Stimulated activated naive CD8-positive, alpha-beta T cell treated with anti-CD3 and anti-CD28 coated beads, Interleukin-15, Interleukin-2, amounts not matched to agents 100 ng/mL and 50 ng/mL, for 24 hours (primary cell): ENCODE measurements at regions not wholly inside any gene's neighbourhood (a gene's known extent, or its start where the extent isn't known, plus 50 kb on each side); places are given as distances from the start of the nearest gene placed in this dataset.

Source experiments
- H3K27ac Mint-ChIP-seq: one replicate; pipeline ENCODE4 v1.8.0; 2021; ENCODE audit warnings: mild to moderate bottlenecking, mixed read lengths
- H3K27me3 Mint-ChIP-seq: one replicate; pipeline ENCODE4 v1.8.0; 2021; ENCODE audit warnings: mixed read lengths
- H3K36me3 Mint-ChIP-seq: one replicate; pipeline ENCODE4 v1.8.0; 2021; ENCODE audit warnings: low read depth, mixed read lengths
- H3K4me1 Mint-ChIP-seq: one replicate; pipeline ENCODE4 v1.8.0; 2021; ENCODE audit warnings: low read depth, mixed read lengths
- H3K4me3 Mint-ChIP-seq: one replicate; pipeline ENCODE4 v1.8.0; 2021; ENCODE audit warnings: mild to moderate bottlenecking, mixed read lengths
- H3K9me3 Mint-ChIP-seq: one replicate; pipeline ENCODE4 v1.8.0; 2021; ENCODE audit warnings: mixed read lengths

DNA sequence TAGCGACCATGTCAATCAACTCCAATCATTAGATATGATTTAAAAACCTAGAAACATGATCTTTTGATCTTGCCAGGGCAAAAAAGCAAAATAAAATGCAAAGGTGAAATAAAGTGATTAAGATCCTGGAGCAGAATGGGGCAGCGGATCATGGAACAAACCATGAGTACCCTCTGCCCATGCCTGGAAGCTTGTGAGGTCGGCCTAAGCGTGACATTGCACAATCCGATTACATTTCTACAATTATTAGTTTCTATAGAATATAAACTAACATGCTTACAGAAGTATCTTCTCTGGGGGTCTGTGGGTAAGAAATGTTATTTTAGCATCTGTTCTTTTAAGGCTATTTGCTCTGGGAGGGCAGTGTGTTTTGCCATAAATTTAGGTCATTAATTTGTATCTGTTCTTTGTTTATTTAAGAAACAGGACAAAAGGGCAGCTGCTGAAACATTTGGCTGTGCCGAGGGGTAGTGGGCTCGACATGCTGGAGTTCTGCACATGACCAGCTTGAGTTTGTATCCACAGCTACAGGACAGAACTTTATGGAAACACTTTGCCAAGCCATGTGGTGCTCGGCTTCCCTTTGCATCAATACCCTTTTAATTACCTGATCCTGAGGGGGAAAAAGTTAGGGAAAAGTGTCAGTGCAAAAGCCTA lies 55.9 kb downstream of the ZBTB18 start:
- no peak overlapping the region for H3K4me3 Mint-ChIP-seq
- H3K36me3 Mint-ChIP-seq: no peaks in the 10 kb centered on the region
- H3K4me1 Mint-ChIP-seq: no peaks in the 10 kb centered on the region
- H3K27ac Mint-ChIP-seq: no peak overlapping the region
- peaks cover 8% of the 10 kb centered on the region for H3K27me3 Mint-ChIP-seq
- H3K9me3 Mint-ChIP-seq: no peaks in the 10 kb centered on the region

DNA sequence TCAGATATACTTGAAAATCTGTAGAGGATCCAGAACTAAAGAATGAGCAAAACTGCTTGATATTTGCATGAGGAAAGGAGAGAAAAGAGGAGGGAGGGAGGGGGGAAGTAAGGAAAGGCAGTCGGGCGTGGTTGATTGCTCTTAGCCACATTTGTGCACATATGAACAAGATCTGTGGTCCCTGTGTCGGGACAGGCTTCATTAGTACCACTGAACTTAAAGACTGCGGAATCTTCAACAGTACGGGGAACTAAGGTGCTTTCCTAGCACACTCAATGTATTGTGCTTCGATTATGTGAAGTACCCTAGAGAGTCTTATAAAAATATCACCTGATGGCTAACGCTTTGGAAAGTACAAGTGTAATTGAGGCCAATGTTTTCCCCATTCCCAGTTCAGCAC lies 59.9 kb downstream of the ZBTB18 start:
- Mint-ChIP-seq H3K36me3 (no peaks in the 10 kb centered on the region), H3K4me1 (no peaks in the 10 kb centered on the region), H3K9me3 (no peaks in the 10 kb centered on the region), H3K27ac (no peak overlapping the region), H3K4me3 (no peak overlapping the region), H3K27me3 (peaks cover 4% of the 10 kb centered on the region)

DNA sequence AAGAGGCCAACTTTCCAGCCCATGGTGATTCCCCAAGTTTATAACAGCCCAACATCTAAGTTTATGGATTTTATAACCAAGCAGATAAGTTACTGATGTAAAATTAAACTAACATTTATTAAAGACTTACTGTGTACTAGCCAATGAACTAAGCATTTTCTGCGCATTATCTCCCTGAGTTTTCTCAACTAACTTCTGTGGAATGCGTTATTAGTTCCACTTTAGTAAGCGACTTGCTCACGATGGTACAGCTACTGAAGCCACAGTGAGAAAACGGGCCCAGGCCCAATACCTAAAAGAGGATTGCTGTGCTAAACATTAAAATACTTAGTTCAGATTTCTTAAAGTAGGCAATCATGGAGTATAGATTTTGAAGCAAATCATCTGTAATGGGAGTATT lies 61.0 kb downstream of the ZBTB18 start:
- no peak overlapping the region for H3K27ac Mint-ChIP-seq
- no peak overlapping the region for H3K4me3 Mint-ChIP-seq
- H3K27me3 Mint-ChIP-seq: peaks cover 4% of the 10 kb centered on the region
- no peaks in the 10 kb centered on the region for H3K4me1 Mint-ChIP-seq
- H3K36me3 Mint-ChIP-seq: no peaks in the 10 kb centered on the region
- no peaks in the 10 kb centered on the region for H3K9me3 Mint-ChIP-seq

DNA sequence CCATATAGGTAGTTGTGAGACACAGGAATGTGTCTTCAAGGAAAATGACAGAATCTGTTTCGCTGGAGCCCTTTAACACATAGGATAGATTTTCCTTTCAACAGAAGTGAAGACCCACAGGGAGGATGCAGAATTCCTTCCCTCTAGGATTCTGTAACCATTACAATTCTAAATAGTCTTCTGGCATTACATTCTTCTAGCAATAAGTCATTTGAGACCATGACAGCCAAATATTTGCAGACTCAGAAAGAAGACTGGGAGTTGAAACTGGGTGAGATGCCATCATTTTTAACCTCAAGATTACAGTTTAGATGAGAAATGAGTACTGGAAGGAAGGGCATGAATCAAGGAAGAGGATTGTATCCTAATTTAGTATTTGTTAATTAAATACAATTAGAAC lies 61.6 kb downstream of the ZBTB18 start:
- Mint-ChIP-seq H3K27me3 (peaks cover 4% of the 10 kb centered on the region), H3K36me3 (no peaks in the 10 kb centered on the region), H3K9me3 (no peaks in the 10 kb centered on the region), H3K4me3 (no peak overlapping the region), H3K27ac (no peak overlapping the region), H3K4me1 (no peaks in the 10 kb centered on the region)

DNA sequence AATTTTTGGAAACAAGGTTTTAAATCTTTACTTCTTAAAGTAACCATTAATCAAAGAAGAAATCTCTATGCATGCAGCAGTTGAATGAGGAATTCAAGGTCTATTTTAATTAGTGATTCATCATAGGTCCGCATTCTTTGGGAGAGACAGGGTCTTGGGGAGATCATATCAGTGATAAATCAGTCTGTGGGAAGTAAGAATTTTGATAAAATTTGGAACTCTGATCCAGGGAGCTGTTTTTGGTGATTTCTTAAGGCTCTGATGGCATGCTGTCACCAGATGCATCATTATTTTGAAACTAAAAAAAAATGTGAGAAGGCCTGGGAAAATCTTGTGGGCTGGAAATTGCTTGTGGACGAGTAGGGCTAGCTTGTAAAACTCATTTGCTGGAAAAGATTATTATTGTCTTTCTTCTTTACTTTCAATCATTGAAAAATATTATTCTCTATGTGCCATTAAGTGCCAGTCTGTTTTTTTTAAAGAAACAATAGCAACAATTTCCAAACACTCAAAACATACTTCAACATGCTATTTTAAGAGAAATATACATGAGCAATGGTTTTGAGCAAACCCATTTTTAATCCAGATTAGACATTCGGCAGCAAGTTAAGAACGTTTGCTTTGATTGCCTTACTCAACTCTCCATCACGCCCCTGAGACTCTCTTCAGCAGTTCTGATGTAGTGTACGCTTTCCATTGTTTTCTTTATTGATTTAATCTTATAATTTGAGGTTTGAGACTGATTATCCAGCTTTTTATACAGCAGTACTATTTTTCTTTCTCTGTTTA lies 62.6 kb downstream of the ZBTB18 start:
- no peak overlapping the region for H3K27ac Mint-ChIP-seq
- peaks cover 1% of the 10 kb centered on the region for H3K27me3 Mint-ChIP-seq
- no peak overlapping the region for H3K4me3 Mint-ChIP-seq
- no peaks in the 10 kb centered on the region for H3K36me3 Mint-ChIP-seq
- no peaks in the 10 kb centered on the region for H3K4me1 Mint-ChIP-seq
- H3K9me3 Mint-ChIP-seq: no peaks in the 10 kb centered on the region

DNA sequence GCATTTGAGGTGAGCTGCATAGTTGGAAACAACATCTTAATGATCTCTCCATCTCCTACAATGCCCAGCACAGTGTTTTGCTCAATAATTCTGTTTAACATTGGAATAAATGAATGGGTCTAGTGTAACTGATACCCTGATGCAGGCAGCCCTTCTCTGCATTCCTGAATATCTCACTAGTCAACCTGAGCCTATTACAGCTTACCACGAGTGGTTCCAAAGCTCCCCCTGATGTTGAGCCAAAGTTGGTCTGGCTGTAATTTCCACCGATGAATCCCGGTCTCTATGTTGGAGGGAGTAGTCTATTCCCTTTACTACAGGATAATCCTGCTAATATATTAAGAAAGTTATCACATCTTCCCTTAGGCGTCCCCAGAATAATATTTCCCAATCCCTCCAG lies 63.8 kb downstream of the ZBTB18 start:
- no peak overlapping the region for H3K4me3 Mint-ChIP-seq
- no peaks in the 10 kb centered on the region for H3K36me3 Mint-ChIP-seq
- no peak overlapping the region for H3K27ac Mint-ChIP-seq
- H3K9me3 Mint-ChIP-seq: no peaks in the 10 kb centered on the region
- H3K27me3 Mint-ChIP-seq: peaks cover 7% of the 10 kb centered on the region
- H3K4me1 Mint-ChIP-seq: no peaks in the 10 kb centered on the region

DNA sequence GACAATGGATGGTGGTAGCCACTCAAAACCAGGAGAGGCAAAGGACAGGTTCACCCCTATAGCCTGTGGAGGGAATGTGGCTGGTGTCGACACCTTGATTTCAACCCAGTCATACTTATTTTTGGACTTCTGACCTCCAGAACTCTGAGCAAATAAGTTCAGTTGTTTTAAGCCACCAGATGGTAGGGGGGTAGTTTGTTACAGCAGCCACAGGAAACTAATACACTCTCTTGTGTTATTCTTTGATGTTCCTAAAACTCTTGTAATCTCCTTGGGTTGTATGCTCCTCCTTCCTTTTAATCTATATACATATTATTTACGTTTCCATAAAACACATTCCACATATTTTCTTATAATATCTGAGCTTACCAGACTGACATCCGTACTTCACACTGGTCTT lies 65.9 kb downstream of the ZBTB18 start:
- no peaks in the 10 kb centered on the region for H3K36me3 Mint-ChIP-seq
- H3K4me3 Mint-ChIP-seq: no peak overlapping the region
- H3K9me3 Mint-ChIP-seq: no peaks in the 10 kb centered on the region
- no peaks in the 10 kb centered on the region for H3K4me1 Mint-ChIP-seq
- H3K27me3 Mint-ChIP-seq: peaks cover 7% of the 10 kb centered on the region
- H3K27ac Mint-ChIP-seq: no peak overlapping the region

DNA sequence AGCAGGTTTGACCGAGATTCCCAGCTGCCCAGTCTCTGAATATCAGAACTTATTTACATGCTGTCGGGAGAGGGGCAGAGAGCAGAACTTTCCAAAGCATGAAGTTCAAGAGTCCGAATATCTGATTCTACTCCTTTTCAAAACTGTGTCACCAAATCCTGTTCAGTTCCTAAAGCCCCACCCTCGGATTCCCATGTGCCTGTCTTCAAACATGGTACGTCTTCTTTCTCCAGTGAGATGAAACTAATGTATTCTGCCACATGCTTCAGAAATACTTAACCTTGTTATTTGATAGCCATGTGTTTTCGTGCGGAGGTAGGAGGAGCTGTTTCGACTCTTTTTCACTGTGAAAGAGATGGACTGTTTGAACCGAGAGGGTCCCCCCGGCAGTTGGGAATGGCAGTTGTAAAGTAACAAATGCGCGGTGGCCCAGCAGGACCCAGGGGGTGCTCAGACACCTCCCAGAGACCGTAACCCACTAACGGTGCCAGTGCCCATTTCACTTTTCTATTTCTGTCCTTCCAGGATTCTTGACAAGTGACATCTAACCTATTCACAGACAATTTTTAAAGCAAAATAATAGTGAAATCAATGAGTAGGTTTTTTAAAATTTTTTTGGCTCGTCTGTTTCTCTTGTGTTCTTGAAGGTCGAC lies 67.2 kb downstream of the ZBTB18 start:
- Mint-ChIP-seq H3K4me3 (no peak overlapping the region), H3K36me3 (no peaks in the 10 kb centered on the region), H3K27ac (no peak overlapping the region), H3K4me1 (no peaks in the 10 kb centered on the region), H3K27me3 (peaks cover 7% of the 10 kb centered on the region), H3K9me3 (no peaks in the 10 kb centered on the region)

DNA sequence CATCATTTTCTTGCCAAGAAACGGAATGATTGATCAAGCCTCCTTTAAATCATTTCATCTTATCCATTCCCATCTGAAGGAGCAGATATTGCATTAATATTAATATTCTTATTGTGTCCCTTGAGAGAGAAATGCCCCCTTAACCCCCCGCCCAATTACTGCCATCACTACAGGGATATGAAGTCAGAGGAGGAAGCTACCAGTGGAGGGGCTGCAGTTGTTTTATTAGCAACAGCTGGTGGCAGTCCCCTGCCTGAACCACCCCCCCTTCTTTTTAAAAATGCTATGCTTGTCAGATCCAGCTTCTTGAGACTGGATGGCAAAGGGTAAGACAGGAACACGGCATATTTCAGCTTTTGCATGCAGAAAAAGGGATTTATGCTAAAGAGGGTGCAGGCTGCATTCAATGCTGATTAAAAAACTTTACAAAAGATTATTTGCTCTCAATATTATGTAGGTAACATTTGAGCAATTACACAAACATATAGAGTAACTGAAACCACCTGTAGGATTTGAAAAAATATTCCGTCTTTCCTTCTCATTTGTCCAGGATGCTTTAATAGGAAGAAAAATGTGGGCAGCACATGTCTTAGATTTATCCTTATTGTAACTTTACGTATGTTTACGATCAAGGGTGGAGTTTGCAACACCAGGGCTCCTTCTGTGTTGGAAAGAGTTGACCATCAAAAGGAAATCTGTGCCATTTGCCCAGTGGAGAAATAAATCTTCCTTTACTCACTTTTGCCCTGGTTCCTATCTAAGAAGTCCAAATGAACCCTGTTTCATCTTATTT lies 77.7 kb downstream of the ZBTB18 start:
- Mint-ChIP-seq H3K27ac (no peak overlapping the region), H3K9me3 (no peaks in the 10 kb centered on the region), H3K27me3 (peaks cover 6% of the 10 kb centered on the region), H3K36me3 (no peaks in the 10 kb centered on the region), H3K4me3 (no peak overlapping the region), H3K4me1 (peaks cover 11% of the 10 kb centered on the region)

DNA sequence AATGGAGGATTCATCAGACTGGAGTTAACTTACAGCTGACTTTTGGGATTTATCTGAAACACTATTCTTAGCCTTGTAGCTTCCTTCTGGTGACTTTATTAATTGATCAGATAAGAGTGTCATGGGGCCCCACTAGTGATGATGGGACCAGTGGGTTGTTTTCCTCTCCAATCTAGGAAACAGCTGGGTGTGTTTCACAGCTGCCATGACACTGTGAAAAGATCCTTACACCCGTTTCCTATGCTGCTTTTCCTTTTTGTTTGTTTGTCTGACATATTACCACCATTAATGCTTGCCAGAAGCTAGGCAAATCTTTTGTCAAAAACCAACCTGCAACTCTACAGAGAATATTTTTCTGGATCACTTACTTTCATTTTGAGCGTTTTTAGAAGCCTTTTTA lies 86.2 kb downstream of the ZBTB18 start:
- H3K27ac Mint-ChIP-seq: no peak overlapping the region
- no peaks in the 10 kb centered on the region for H3K9me3 Mint-ChIP-seq
- peak overlapping the region; percentile 70 for H3K4me3 Mint-ChIP-seq
- H3K27me3 Mint-ChIP-seq: peaks cover 22% of the 10 kb centered on the region
- no peaks in the 10 kb centered on the region for H3K36me3 Mint-ChIP-seq
- peaks cover 12% of the 10 kb centered on the region for H3K4me1 Mint-ChIP-seq

DNA sequence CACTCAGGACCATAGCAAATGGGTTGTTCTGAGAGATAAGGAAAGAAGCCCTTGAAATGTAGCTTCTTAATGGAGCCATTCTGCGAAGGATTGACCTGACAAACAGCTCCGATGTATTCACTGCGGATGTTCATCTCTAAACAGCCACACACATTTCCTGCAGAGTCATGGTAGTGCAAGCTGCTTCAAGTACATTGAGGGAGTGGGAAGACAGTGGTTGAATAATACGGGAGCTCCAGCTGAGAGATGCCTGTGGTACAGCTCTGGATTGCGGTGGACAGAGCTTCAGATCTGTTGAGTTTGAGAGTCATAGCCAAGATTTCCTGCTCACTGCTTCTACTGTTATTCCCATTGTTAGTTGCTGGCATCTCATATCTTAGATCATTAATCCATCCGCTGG lies 86.6 kb downstream of the ZBTB18 start:
- H3K9me3 Mint-ChIP-seq: no peaks in the 10 kb centered on the region
- no peak overlapping the region for H3K27ac Mint-ChIP-seq
- no peaks in the 10 kb centered on the region for H3K36me3 Mint-ChIP-seq
- H3K27me3 Mint-ChIP-seq: peaks cover 22% of the 10 kb centered on the region
- H3K4me1 Mint-ChIP-seq: peaks cover 12% of the 10 kb centered on the region
- H3K4me3 Mint-ChIP-seq: peak overlapping the region; percentile 70

DNA sequence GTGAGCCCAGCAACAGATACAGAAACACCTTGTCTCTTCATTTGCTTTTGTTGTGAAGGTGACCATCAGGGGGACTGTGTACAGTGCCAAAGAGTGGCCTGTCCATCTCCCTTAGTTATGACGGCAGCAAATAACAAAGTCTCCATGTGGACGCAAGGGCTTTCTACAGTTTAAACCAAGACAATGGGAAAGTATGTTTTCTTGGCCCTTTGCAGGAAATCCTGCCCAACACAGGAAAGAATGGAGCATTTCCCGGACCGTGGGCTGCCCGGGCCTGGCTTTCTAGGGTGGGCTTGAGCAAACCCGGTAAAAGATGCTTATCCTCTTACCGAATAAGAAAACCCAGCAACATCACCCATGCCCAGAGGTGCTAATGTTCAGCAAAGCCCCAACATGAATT lies 87.3 kb downstream of the ZBTB18 start:
- Mint-ChIP-seq H3K4me1 (peaks cover 12% of the 10 kb centered on the region), H3K4me3 (peak overlapping the region; percentile 70), H3K27ac (no peak overlapping the region), H3K9me3 (no peaks in the 10 kb centered on the region), H3K27me3 (peaks cover 20% of the 10 kb centered on the region), H3K36me3 (no peaks in the 10 kb centered on the region)

DNA sequence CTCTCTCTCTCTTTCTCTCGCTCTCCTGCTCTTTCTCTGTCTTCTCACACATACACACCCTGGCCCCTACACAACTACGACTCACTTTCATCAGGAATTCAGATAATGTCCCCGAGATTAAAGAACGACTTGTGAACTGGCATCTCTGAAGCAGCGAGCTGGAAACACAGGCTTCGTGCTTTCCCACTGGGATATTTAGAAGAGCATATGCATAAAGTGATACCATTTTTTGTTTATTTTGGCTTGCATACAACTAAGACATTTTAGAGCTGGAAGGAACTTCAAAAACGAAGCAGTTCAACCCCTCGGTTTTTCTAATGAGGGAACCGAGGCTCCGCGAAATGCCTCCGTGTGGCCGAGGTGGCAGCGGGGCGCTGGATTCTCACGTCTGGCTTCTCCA lies 88.6 kb downstream of the ZBTB18 start:
- H3K9me3 Mint-ChIP-seq: no peaks in the 10 kb centered on the region
- no peak overlapping the region for H3K4me3 Mint-ChIP-seq

DNA sequence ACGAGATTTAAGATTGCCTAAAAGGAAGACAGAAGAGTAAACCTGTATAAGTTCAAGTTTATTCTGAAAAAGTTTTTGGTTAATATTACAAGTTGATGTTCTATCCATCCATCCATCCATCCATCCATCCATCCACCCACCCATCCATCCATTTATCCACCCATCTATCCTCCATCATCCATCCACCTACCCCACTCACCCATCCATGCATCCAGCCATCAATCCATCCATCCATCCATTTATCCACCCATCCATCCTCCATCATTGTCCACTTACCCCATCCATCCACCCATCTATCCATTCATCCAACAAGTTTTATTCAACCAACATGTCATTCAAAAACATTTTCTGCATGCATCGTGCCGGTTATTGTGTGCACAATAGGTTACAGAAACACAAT lies 89.3 kb downstream of the ZBTB18 start:
- Mint-ChIP-seq H3K27ac (no peak overlapping the region), H3K9me3 (no peaks in the 10 kb centered on the region), H3K36me3 (no peaks in the 10 kb centered on the region), H3K4me1 (peaks cover 12% of the 10 kb centered on the region), H3K27me3 (peaks cover 19% of the 10 kb centered on the region), H3K4me3 (no peak overlapping the region)

More for the DNA sequence above, 88.6 kb downstream of the ZBTB18 start:
- Mint-ChIP-seq H3K36me3 (no peaks in the 10 kb centered on the region), H3K4me1 (peaks cover 12% of the 10 kb centered on the region), H3K27me3 (peaks cover 19% of the 10 kb centered on the region), H3K27ac (no peak overlapping the region)

DNA sequence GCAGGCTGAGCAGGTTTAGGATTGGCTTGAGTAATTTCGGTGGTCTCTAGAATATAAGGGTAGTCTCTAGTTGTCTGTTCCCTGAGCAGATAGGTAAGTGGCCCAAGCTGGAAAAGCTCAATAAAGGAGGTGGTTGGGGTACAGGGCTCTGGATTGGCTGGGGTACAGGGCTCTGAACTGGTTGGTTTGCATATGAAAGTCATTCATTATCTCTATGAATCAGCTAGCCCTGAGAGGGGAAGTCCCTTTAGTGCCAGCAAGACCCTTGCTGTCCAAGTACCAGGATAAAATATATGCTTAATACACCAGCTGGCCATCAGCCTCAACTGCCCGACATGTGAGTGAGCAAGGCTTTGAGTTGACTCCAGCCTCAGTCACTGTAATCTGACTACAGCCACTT lies 93.0 kb downstream of the ZBTB18 start:
- Mint-ChIP-seq H3K36me3 (no peaks in the 10 kb centered on the region), H3K4me1 (no peaks in the 10 kb centered on the region), H3K27me3 (peaks cover 17% of the 10 kb centered on the region), H3K4me3 (no peak overlapping the region), H3K27ac (no peak overlapping the region), H3K9me3 (no peaks in the 10 kb centered on the region)
